SK-N-SH (cell line): ENCODE measurements at regions not wholly inside any gene's neighbourhood (a gene's known extent, or its start where the extent isn't known, plus 50 kb on each side); places are given as distances from the start of the nearest gene placed in this dataset.
A peak's percentile ranks its signal among the peaks of the same experiment; 100 is the strongest.

ENCODE experiments used
- CTCF ChIA-PET: fragments of 300-600, 350-600 bp; formaldehyde crosslinking; extraction: SDS; loops from one replicate; lab custom pipeline; 2021; lab: Yijun Ruan, JAX
- POLR2A ChIA-PET: fragments of 350-600 bp; sonication (Branson Sonifier 250); formaldehyde crosslinking; extraction: SDS; loops from one replicate; lab custom pipeline; 2020; ENCODE audit warnings: antibody characterized with exemption, inconsistent platforms; lab: Yijun Ruan, JAX
- DNase-seq: peaks from one replicate; pipeline ENCODE4 v3.0.0; 2012
- H2AFZ ChIP-seq: fragments of 200-600 bp; sonication (generic); 2 replicates; pipeline ENCODE4 v1.8.1; 2016; ENCODE audit warnings: antibody characterized with exemption, mild to moderate bottlenecking, low read depth
- H3F3A ChIP-seq: fragments of 200-600 bp; sonication (generic); replicated peaks from 2 replicates; pipeline ENCODE3; 2016; ENCODE audit warnings: antibody characterized with exemption, mild to moderate bottlenecking; ENCODE audit not compliant: insufficient read depth
- H3K27ac ChIP-seq, 2 experiments: fragments of 200-500 bp in 1 of 2; fragments of 200-600 bp in 1 of 2; sonication (Bioruptor generic) in 1 of 2; sonication (generic), shearing (Covaris generic) in 1 of 2; 2 replicates each; pipeline versions ENCODE4 v1.5.1 to v1.6.1; 2014 to 2016; ENCODE audit warnings: low read depth in 2 of 2, inconsistent platforms in 1 of 2, low read length in 1 of 2, mild to moderate bottlenecking in 1 of 2, mixed read lengths in 1 of 2
- H3K27me3 ChIP-seq: fragments of 200-600 bp; sonication (generic), shearing (Covaris generic); 2 replicates; pipeline ENCODE4 v1.6.1; 2016; ENCODE audit warnings: mixed run types; ENCODE audit not compliant: insufficient read depth
- H3K36me3 ChIP-seq, 2 experiments: fragments of 200-500 bp in 1 of 2; fragments of 200-600 bp in 1 of 2; sonication (Bioruptor generic) in 1 of 2; sonication (generic) in 1 of 2; replicated peaks in 1 of 2; 2 replicates each; pipeline versions ENCODE3 to v1.5.1; 2014 to 2016; ENCODE audit warnings: low read length in 1 of 2, mild to moderate bottlenecking in 1 of 2; ENCODE audit not compliant: insufficient read depth in 2 of 2, control insufficient read depth in 1 of 2
- H3K4me1 ChIP-seq, 2 experiments: fragments of 200-500 bp in 1 of 2; fragments of 200-600 bp in 1 of 2; sonication (Bioruptor generic) in 1 of 2; sonication (generic), shearing (Covaris generic) in 1 of 2; 2 replicates each; pipeline versions ENCODE4 v1.5.1 to v1.6.1; 2014 to 2016; ENCODE audit warnings: low read depth in 1 of 2, low read length in 1 of 2, mixed run types in 1 of 2; ENCODE audit not compliant: insufficient read depth in 2 of 2, control insufficient read depth in 1 of 2
- H3K4me2 ChIP-seq: fragments of 200-600 bp; sonication (generic), shearing (Covaris generic); 2 replicates; pipeline ENCODE4 v1.6.1; 2017; ENCODE audit warnings: mixed run types
- H3K4me3 ChIP-seq, 2 experiments: fragments of 200-500 bp in 1 of 2; fragments of 200-600 bp in 1 of 2; sonication (Bioruptor generic) in 1 of 2; sonication (generic), shearing (Covaris generic) in 1 of 2; 2 replicates each; pipeline versions ENCODE4 v1.5.1 to v1.8.1; 2014 to 2016; ENCODE audit warnings: low read depth in 2 of 2, inconsistent platforms in 1 of 2, low read length in 1 of 2, mild to moderate bottlenecking in 1 of 2, mixed read lengths in 1 of 2, moderate library complexity in 1 of 2
- H3K79me2 ChIP-seq: fragments of 200-600 bp; sonication (generic); 2 replicates; pipeline ENCODE4 v1.8.1; 2017; ENCODE audit warnings: mild to moderate bottlenecking; ENCODE audit not compliant: insufficient read depth
- H3K9ac ChIP-seq: fragments of 200-600 bp; sonication (generic); 2 replicates; pipeline ENCODE4 v1.6.1; 2017; ENCODE audit warnings: mixed run types
- H3K9me2 ChIP-seq: fragments of 200-600 bp; sonication (generic); 2 replicates; pipeline ENCODE4 v1.6.1; 2017; ENCODE audit warnings: mixed run types
- H3K9me3 ChIP-seq: fragments of 200-600 bp; sonication (generic); 2 replicates; pipeline ENCODE4 v1.6.1; 2017; ENCODE audit warnings: mixed run types, mild to moderate bottlenecking, moderate library complexity
- H4K20me1 ChIP-seq: fragments of 200-600 bp; sonication (generic); 2 replicates; pipeline ENCODE4 v1.6.1; 2017; ENCODE audit warnings: mild to moderate bottlenecking, mixed run types; ENCODE audit not compliant: insufficient read depth
- ELF1 ChIP-seq: IDR thresholded peaks from 2 replicates; pipeline ENCODE4 v1.4.0; 2012
- EP300 ChIP-seq, 2 experiments: IDR thresholded peaks; 2 replicates each; pipeline versions ENCODE4 v1.4.0 to v1.6.1; 2012; ENCODE audit warnings: borderline replicate concordance in 1 of 2, low read depth in 1 of 2, low read length in 1 of 2
- EZH2phosphoT487 ChIP-seq: fragments of 200-600 bp; sonication (generic); IDR thresholded peaks from 2 replicates; pipeline ENCODE4 v1.6.1; 2017; ENCODE audit warnings: low read depth, mixed run types, mild to moderate bottlenecking, antibody characterized with exemption, moderate library complexity, borderline replicate concordance
- FOSL2 ChIP-seq: IDR thresholded peaks from 2 replicates; pipeline ENCODE4 v1.4.0; 2012; ENCODE audit warnings: low read depth, mild to moderate bottlenecking, moderate library complexity, borderline replicate concordance
- FOXJ3 ChIP-seq: sonication (generic); formaldehyde crosslinking; IDR thresholded peaks from 2 replicates; pipeline ENCODE4 v1.5.1; 2020; ENCODE audit warnings: mild to moderate bottlenecking, missing genetic modification reagents
- FOXM1 ChIP-seq: IDR thresholded peaks from 2 replicates; pipeline ENCODE4 v1.4.0; 2012; ENCODE audit warnings: low read depth, mild to moderate bottlenecking
- GABPA ChIP-seq: IDR thresholded peaks from 2 replicates; pipeline ENCODE4 v1.4.0; 2012; ENCODE audit warnings: low read depth, mild to moderate bottlenecking
- GATA2 ChIP-seq: sonication (generic); formaldehyde crosslinking; IDR thresholded peaks from 2 replicates; pipeline ENCODE4 v1.5.0; 2020; ENCODE audit warnings: mild to moderate bottlenecking, missing genetic modification reagents
- JUND ChIP-seq: IDR thresholded peaks from 2 replicates; pipeline ENCODE4 v1.4.0; 2012
- MXI1 ChIP-seq: IDR thresholded peaks from 2 replicates; pipeline ENCODE4 v1.6.1; 2012; ENCODE audit warnings: mild to moderate bottlenecking, low read depth, low read length, improper control_type of control experiment
- NRF1 ChIP-seq: IDR thresholded peaks from 2 replicates; pipeline ENCODE4 v1.6.1; 2012; ENCODE audit warnings: low read depth, mild to moderate bottlenecking, low read length
- PBX3 ChIP-seq: IDR thresholded peaks from 2 replicates; pipeline ENCODE4; 2012
- POLR2AphosphoS5 ChIP-seq: IDR thresholded peaks from 2 replicates; pipeline ENCODE4 v1.6.1; 2012; ENCODE audit warnings: low read depth, low read length
- RFX5 ChIP-seq: IDR thresholded peaks from 2 replicates; pipeline ENCODE4 v1.6.1; 2012; ENCODE audit warnings: mild to moderate bottlenecking, improper control_type of control experiment, low read length
- RXRA ChIP-seq: IDR thresholded peaks from 2 replicates; pipeline ENCODE4 v1.4.0; 2012; ENCODE audit warnings: low read depth, mild to moderate bottlenecking, borderline replicate concordance
- SIN3A ChIP-seq: IDR thresholded peaks from 2 replicates; pipeline ENCODE4 v1.6.1; 2012; ENCODE audit warnings: low read depth, mild to moderate bottlenecking, low read length, moderate library complexity, borderline replicate concordance
- TAF1 ChIP-seq: IDR thresholded peaks from 2 replicates; pipeline ENCODE4 v1.6.1; 2012; ENCODE audit warnings: low read depth, mild to moderate bottlenecking, low read length, moderate library complexity, borderline replicate concordance
- TCF12 ChIP-seq: IDR thresholded peaks from 2 replicates; pipeline ENCODE4 v1.4.0; 2012
- TEAD4 ChIP-seq: IDR thresholded peaks from 2 replicates; pipeline ENCODE4 v1.4.0; 2012; ENCODE audit warnings: mild to moderate bottlenecking, borderline replicate concordance; ENCODE audit not compliant: insufficient read depth
- WGBS: methylation state at CpG from one replicate; pipeline ENCODE4 v1.1.6; 2017; ENCODE audit warnings: low lambda C conversion rate; 5-methylcytosine and 5-hydroxymethylcytosine counted together
- TF ChIP-seq, protein P1 (sequence below): fragments of 150-350 bp; IDR thresholded peaks from 2 replicates; pipeline ENCODE4 v1.6.1; 2016; ENCODE audit warnings: mild to moderate bottlenecking, low read depth, low read length
- TF ChIP-seq, protein P2 (sequence below): fragments of 200-600 bp; sonication (generic); IDR thresholded peaks from 2 replicates; pipeline ENCODE4 v1.6.1; 2017; ENCODE audit warnings: antibody characterized with exemption, mild to moderate bottlenecking, moderate library complexity

DNA sequence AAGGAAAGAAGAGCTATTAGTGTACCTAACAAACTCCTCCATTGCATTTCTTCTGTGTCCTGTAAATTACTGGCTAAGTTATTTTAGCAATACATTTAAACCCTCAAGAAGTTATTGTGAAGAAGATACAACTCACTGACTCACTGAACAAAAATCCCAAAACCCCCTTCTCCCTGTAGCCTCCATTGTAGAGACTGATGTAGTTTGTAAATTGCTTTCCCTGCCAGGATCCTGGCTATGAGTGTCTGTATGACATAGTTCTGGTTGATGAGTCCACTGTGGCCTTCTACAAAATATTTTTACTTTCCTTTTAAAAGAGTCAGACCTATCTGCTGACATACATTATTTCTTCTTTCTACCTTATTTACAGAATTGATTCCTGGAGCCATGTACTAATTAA lies 155.6 kb downstream of the SLC6A15 start:
- H3K9me2 ChIP-seq, result no peaks in the 10 kb centered on the region
- ChIA-PET CTCF (no interaction called here), POLR2A (no interaction called here)
- TF ChIP-seq NRF1 (no peak), FOSL2 (peak; percentile 32; the same call in 1 of the 2 replicates), TCF12 (peak; percentile 31)
- H4K20me1 ChIP-seq, result no peaks in the 10 kb centered on the region
- no peak overlapping the region for H3K4me3 ChIP-seq
- no peaks in the 10 kb centered on the region for H3K36me3 ChIP-seq
- peak overlapping the region; percentile 40 for H3K4me2 ChIP-seq
- H2AFZ ChIP-seq, result no peak overlapping the region
- peak overlapping the region in 1 of 2 experiments; percentile 38; a peak in 2 of 4 replicates for H3K27ac ChIP-seq
- no peaks in the 10 kb centered on the region for H3K4me1 ChIP-seq
- no peaks in the 10 kb centered on the region for H3K27me3 ChIP-seq
- peaks cover 18% of the 10 kb centered on the region for H3F3A ChIP-seq
- H3K9ac ChIP-seq, result no peak overlapping the region
- no peak for DNase-seq
- H3K9me3 ChIP-seq, result no peaks in the 10 kb centered on the region
- no peaks in the 10 kb centered on the region for H3K79me2 ChIP-seq

DNA sequence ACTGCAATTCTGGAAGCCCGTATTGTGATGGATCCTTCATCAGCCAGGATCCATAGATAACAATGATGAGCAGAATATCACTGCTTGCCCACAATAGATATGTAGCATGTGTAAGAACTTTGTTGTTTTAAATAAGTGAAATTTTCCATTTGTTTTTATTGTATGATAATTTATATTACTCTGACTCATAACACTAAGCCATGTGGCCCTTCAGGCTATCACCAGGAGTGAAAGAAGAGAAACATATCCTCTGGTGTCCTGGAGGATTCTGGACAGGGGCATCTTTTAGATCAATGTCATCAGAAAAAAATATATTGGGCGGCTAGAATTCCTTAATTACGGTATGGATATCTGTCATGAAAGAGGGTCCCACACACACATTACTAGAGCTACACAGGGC lies 167.5 kb downstream of the SLC6A15 start:
- CTCF ChIA-PET, result no interaction called here
- POLR2A ChIA-PET, result no interaction called here

DNA sequence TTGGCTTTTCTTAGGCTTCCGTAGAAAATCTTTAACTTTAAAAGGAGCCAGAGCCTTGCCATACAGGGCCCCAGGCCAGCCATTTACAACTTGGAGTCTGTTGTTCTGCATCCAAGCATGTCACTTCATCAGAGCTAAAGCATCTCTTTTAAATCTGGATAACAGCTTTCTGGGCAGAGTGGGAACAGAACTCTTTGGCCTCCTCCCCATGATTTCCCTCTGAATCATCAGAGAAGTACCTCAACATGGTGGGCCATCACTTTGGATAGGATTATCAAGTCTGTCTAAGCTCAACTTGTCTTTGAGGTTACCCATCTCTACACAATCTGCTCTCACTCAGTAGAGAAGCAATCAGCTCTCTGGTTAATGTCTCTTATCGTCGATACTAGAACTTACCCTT lies 170.9 kb downstream of the SLC6A15 start:
- Histone ChIP-seq H3K4me3 (no peak overlapping the region), H3K79me2 (no peaks in the 10 kb centered on the region), H3K9ac (no peak overlapping the region), H4K20me1 (no peaks in the 10 kb centered on the region), H3K9me3 (no peaks in the 10 kb centered on the region), H3K27me3 (no peaks in the 10 kb centered on the region), H3K27ac (no peak overlapping the region), H3F3A (peaks cover 15% of the 10 kb centered on the region), H3K4me2 (no peak overlapping the region), H3K4me1 (peaks cover 0 to 5% of the 10 kb centered on the region in 2 experiments; a peak in 3 of 4 replicates), H2AFZ (no peak overlapping the region), H3K36me3 (no peaks in the 10 kb centered on the region), H3K9me2 (no peaks in the 10 kb centered on the region)
- ChIA-PET POLR2A (no interaction called here), CTCF (no interaction called here)
- DNase-seq, result no peak
- WGBS, result 83% methylated on average over 3 of the region's 3 CpGs
- TF ChIP-seq TCF12, result peak; percentile 85
- peak; percentile 42; the same call in 1 of the 2 replicates for TF ChIP-seq TEAD4
- peak; percentile 62 for TF ChIP-seq PBX3
- TF ChIP-seq RFX5, result no peak
- no peak for TF ChIP-seq GABPA
- no peak; the same call in 1 of the 2 replicates for TF ChIP-seq POLR2AphosphoS5
- TF ChIP-seq EP300 (IDR thresholded peaks at IDR 0.05; ENCODE audit: borderline replicate concordance in 1 of 2, low read depth in 1 of 2, low read length in 1 of 2), result peak in 1 of 2 experiments; percentile 28; a peak in 1 of 4 replicates
- no peak for TF ChIP-seq GATA2 (CRISPR knock-in tag)
- TF ChIP-seq FOSL2, result peak; percentile 8; the same call in 1 of the 2 replicates
- TF ChIP-seq RXRA, result no peak
- TF ChIP-seq, protein P1, sequence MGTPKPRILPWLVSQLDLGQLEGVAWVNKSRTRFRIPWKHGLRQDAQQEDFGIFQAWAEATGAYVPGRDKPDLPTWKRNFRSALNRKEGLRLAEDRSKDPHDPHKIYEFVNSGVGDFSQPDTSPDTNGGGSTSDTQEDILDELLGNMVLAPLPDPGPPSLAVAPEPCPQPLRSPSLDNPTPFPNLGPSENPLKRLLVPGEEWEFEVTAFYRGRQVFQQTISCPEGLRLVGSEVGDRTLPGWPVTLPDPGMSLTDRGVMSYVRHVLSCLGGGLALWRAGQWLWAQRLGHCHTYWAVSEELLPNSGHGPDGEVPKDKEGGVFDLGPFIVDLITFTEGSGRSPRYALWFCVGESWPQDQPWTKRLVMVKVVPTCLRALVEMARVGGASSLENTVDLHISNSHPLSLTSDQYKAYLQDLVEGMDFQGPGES, result no peak
- TF ChIP-seq MXI1, result no peak

More for the DNA sequence above, 167.5 kb downstream of the SLC6A15 start:
- no peak overlapping the region for H3K27ac ChIP-seq
- 96% methylated on average over 3 of the region's 3 CpGs for WGBS
- H3K9me3 ChIP-seq, result no peaks in the 10 kb centered on the region
- H3K4me1 ChIP-seq, result no peaks in the 10 kb centered on the region
- H3K79me2 ChIP-seq, result no peaks in the 10 kb centered on the region
- H3K9me2 ChIP-seq, result no peaks in the 10 kb centered on the region
- H4K20me1 ChIP-seq, result no peaks in the 10 kb centered on the region
- TF ChIP-seq EZH2phosphoT487 (no peak), SIN3A (no peak), FOXJ3 (CRISPR knock-in tag) (no peak), GABPA (no peak), TAF1 (no peak), TCF12 (no peak), ELF1 (no peak), FOXM1 (no peak), RFX5 (no peak), POLR2AphosphoS5 (no peak), JUND (no peak)
- TF ChIP-seq, protein P2, sequence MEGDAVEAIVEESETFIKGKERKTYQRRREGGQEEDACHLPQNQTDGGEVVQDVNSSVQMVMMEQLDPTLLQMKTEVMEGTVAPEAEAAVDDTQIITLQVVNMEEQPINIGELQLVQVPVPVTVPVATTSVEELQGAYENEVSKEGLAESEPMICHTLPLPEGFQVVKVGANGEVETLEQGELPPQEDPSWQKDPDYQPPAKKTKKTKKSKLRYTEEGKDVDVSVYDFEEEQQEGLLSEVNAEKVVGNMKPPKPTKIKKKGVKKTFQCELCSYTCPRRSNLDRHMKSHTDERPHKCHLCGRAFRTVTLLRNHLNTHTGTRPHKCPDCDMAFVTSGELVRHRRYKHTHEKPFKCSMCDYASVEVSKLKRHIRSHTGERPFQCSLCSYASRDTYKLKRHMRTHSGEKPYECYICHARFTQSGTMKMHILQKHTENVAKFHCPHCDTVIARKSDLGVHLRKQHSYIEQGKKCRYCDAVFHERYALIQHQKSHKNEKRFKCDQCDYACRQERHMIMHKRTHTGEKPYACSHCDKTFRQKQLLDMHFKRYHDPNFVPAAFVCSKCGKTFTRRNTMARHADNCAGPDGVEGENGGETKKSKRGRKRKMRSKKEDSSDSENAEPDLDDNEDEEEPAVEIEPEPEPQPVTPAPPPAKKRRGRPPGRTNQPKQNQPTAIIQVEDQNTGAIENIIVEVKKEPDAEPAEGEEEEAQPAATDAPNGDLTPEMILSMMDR, result no peak
- H3K4me3 ChIP-seq, result no peak overlapping the region
- H3K36me3 ChIP-seq, result no peaks in the 10 kb centered on the region
- no peaks in the 10 kb centered on the region for H3K27me3 ChIP-seq
- H3K4me2 ChIP-seq, result no peak overlapping the region
- H2AFZ ChIP-seq, result no peak overlapping the region
- H3F3A ChIP-seq, result no peaks in the 10 kb centered on the region
- no peak for DNase-seq
- H3K9ac ChIP-seq, result no peak overlapping the region
